ENCODE measurements at regions not wholly inside any gene's neighbourhood (a gene's known extent, or its start where the extent isn't known, plus 50 kb on each side); places are given as distances from the start of the nearest gene placed in this dataset.
"Not testable (repeated sequence)": the region's sequence is repeated elsewhere in the genome, so short reads cannot be mapped to it uniquely, and the experiment has no call there.

DNA sequence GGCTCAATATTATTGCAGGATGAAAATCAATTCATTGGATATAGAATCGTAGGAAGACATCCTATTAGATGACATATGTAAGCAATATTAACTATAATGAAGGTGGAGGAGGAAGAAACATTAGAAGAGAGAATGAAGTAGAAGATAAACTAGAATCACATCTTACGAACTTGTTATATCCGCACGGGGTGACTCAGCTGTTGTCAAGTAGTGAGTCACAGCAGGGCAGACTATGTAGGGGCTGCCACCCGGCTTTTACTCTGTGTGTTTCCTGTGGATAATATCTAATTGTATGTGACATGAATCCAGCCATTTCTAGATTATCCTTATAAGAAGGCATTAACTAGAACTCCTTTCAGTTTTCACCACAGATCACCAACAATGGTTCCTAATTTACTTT lies 520.2 kb downstream of the DOK5 start:
- Mint-ChIP-seq H3K4me3 (no peak overlapping the region), H3K27me3 (no peaks in the 10 kb centered on the region), H3K9me3 (peaks cover 3% of the 10 kb centered on the region), H3K4me1 (no peaks in the 10 kb centered on the region), H3K36me3 (ENCODE audit: low read depth) (no peaks in the 10 kb centered on the region), H3K27ac (no peak overlapping the region)
- POLR2A ChIA-PET, result no interaction called here
- TF ChIP-seq CTCF (IDR thresholded peaks at IDR 0.05), result no peak
- ATAC-seq (ENCODE audit: low read depth), result no peak
- intact Hi-C loops (cut with micrococcal nuclease), result no loop called here
- CTCF ChIA-PET, result no interaction called here
- DNase-seq, result no peak

DNA sequence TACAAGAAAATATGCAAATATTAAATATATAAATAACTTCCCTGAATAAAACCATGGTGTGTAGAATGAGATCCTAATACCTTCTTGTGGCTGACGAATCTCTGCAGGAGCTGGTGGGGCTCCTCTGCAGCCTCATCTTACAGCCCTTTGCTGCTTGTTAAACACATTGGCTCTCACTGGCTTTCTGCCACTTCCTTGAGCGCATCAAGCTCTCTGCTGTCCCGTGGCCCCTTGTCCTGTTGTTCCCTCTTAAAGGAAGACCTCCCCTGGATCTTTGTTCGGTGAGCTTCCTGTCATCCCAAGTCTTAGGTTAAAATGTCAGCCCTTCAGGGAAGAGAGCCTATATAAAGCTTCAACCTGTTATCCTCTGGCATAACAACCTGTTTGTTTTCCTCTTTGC lies 519.6 kb downstream of the DOK5 start:
- Mint-ChIP-seq H3K27me3 (no peaks in the 10 kb centered on the region), H3K9me3 (peaks cover 3% of the 10 kb centered on the region), H3K4me1 (no peaks in the 10 kb centered on the region), H3K27ac (no peak overlapping the region), H3K4me3 (no peak overlapping the region), H3K36me3 (ENCODE audit: low read depth) (no peaks in the 10 kb centered on the region)
- intact Hi-C loops (cut with micrococcal nuclease), result no loop called here
- CTCF ChIA-PET, result no interaction called here
- DNase-seq (no peak), ATAC-seq (ENCODE audit: low read depth) (no peak)
- TF ChIP-seq CTCF (IDR thresholded peaks at IDR 0.05), result no peak
- POLR2A ChIA-PET, result no interaction called here

GRCh38 chr20:54985091-54985490 lies 509.7 kb downstream of the DOK5 start:
- Mint-ChIP-seq H3K36me3 (ENCODE audit: low read depth) (no peaks in the 10 kb centered on the region), H3K9me3 (no peaks in the 10 kb centered on the region), H3K4me1 (no peaks in the 10 kb centered on the region), H3K27me3 (no peaks in the 10 kb centered on the region), H3K27ac (no peak overlapping the region), H3K4me3 (no peak overlapping the region)
- DNase-seq (no peak), ATAC-seq (ENCODE audit: low read depth) (no peak)
- TF ChIP-seq CTCF (IDR thresholded peaks at IDR 0.05), result no peak
- intact Hi-C loops (cut with micrococcal nuclease), result no loop called here
- ChIA-PET CTCF (interaction anchor here (1.4 kb wide), 1 partner anchor 11 kb away, joined by 3 read pairs; no protein-coding TSS in a partner anchor), POLR2A (no interaction called here)

GRCh38 chr20:54984104-54984448 lies 508.7 kb downstream of the DOK5 start:
- Mint-ChIP-seq H3K9me3 (no peaks in the 10 kb centered on the region), H3K27ac (no peak overlapping the region), H3K4me3 (no peak overlapping the region), H3K4me1 (no peaks in the 10 kb centered on the region), H3K27me3 (no peaks in the 10 kb centered on the region), H3K36me3 (ENCODE audit: low read depth) (no peaks in the 10 kb centered on the region)
- intact Hi-C loops (cut with micrococcal nuclease), result no loop called here
- no peak for ATAC-seq (ENCODE audit: low read depth)
- CTCF ChIA-PET, result interaction anchor here (1.4 kb wide), 1 partner anchor 10 kb away, joined by 3 read pairs; no protein-coding TSS in a partner anchor
- TF ChIP-seq CTCF (IDR thresholded peaks at IDR 0.05), result no peak
- POLR2A ChIA-PET, result no interaction called here
- no peak for DNase-seq

DNA sequence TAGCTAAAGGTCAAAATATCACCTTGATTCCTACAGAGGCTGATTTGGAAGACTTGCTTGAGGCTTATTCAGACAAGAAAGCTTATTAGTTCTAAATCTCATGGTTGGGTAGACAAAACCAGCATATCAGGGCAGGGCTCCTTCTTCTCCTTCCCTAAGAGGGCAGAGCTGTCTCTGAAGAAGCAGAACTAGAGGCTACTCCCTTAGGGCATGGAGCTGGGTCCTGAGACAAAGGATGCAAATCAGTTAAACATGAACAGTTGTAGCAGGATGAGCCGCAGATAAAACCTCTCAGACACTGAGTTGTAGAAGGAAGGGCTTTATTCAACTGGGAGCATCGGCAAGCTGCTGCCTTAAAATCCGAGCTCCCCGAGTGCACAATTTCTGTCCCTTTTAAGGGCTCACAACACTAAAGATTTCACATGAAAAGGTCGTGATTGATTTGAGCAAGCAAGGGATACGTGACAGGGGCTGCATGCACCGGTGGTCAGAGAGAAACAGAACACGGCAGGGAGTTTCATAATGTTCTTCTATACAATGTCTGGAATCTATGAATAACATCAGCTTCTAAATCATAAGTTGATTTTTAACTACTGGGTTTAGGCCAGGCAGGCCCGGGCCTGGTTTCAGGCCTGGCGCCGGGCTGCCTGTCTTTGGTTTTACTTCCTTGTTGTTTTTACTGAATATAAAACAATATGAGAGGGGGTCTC lies 508.2 kb downstream of the DOK5 start:
- POLR2A ChIA-PET, result not testable (repeated sequence)

DNA sequence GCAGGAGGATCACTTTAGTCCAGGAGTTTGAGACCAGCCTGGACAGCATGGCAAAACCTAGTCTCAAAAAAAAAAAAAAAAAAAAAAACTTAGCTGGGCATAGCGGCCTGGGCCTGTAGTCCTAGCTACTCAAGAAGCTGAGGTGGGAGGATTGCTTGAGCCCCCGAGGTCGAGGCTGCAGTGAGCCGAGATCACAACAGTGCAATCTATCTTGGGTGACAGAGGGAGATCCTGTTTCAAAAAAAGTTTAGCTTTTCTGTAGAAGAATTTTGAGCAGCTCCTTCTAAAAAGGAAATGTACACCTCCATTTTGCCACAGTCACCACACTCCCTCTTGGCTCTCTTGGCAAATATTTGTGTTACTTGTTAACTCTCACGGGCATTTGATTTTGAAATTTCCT lies 505.8 kb downstream of the DOK5 start:
- ATAC-seq (ENCODE audit: low read depth) (no peak), DNase-seq (no peak)
- CTCF ChIA-PET, result no interaction called here
- TF ChIP-seq CTCF (IDR thresholded peaks at IDR 0.05), result no peak
- Mint-ChIP-seq H3K4me3 (no peak overlapping the region), H3K27me3 (no peaks in the 10 kb centered on the region), H3K4me1 (no peaks in the 10 kb centered on the region), H3K27ac (no peak overlapping the region), H3K9me3 (no peaks in the 10 kb centered on the region), H3K36me3 (ENCODE audit: low read depth) (no peaks in the 10 kb centered on the region)
- intact Hi-C loops (cut with micrococcal nuclease), result no loop called here
- POLR2A ChIA-PET, result no interaction called here

More for the DNA sequence above, 508.2 kb downstream of the DOK5 start:
- ATAC-seq (ENCODE audit: low read depth); H3K4me3 Mint-ChIP-seq; H3K9me3 Mint-ChIP-seq; H3K27ac Mint-ChIP-seq; intact Hi-C loops (cut with micrococcal nuclease); H3K27me3 Mint-ChIP-seq; DNase-seq; H3K4me1 Mint-ChIP-seq; H3K36me3 Mint-ChIP-seq (ENCODE audit: low read depth): not testable (repeated sequence)
- CTCF ChIA-PET, result interaction anchor here (1.4 kb wide), 1 partner anchor 10 kb away, joined by 3 read pairs; no protein-coding TSS in a partner anchor

All from activated B cell treated with CpG ODN at 0.5 μM for 24 hours (primary cell).